Effector memory CD8-positive, alpha-beta T cell (primary cell): ENCODE measurements at regions not wholly inside any gene's neighbourhood (a gene's known extent, or its start where the extent isn't known, plus 50 kb on each side); places are given as distances from the start of the nearest gene placed in this dataset.
"Not testable (repeated sequence)": the region's sequence is repeated elsewhere in the genome, so short reads cannot be mapped to it uniquely, and the experiment has no call there.

Experiments used
- ATAC-seq: fragments of 150-1000 bp; cut with Tn5 transposase; replicated peaks from 2 replicates; pipeline ENCODE4 v1.10.0; 2021; ENCODE audit warnings: mild to moderate bottlenecking, moderate library complexity
- DNase-seq, 3 experiments: peaks; one replicate each; pipeline ENCODE4 v3.0.0; 2021
- H3K27ac Mint-ChIP-seq, 2 donors: one replicate each; pipeline ENCODE4 v1.8.0; 2022; ENCODE audit warnings: mild to moderate bottlenecking in 2 of 2, mixed read lengths in 2 of 2, moderate library complexity in 2 of 2
- H3K27me3 Mint-ChIP-seq, 2 donors: one replicate each; pipeline ENCODE4 v1.8.0; 2022; ENCODE audit warnings: mixed read lengths in 2 of 2
- H3K36me3 Mint-ChIP-seq: one replicate; pipeline ENCODE4 v1.8.0; 2022; ENCODE audit warnings: mild to moderate bottlenecking, moderate library complexity, mixed read lengths; ENCODE audit not compliant: insufficient read depth
- H3K4me1 Mint-ChIP-seq, 2 donors: one replicate each; pipeline ENCODE4 v1.8.0; 2022; ENCODE audit warnings: low read depth in 2 of 2, mixed read lengths in 2 of 2
- H3K4me3 Mint-ChIP-seq, 2 donors: one replicate each; pipeline ENCODE4 v1.8.0; 2022; ENCODE audit warnings: mild to moderate bottlenecking in 2 of 2, mixed read lengths in 2 of 2, moderate library complexity in 2 of 2
- H3K9me3 Mint-ChIP-seq, 2 donors: one replicate each; pipeline ENCODE4 v1.8.0; 2022; ENCODE audit warnings: mixed read lengths in 2 of 2

- no peak for DNase-seq
- Mint-ChIP-seq H3K27me3 (peaks cover 10 to 35% of the 10 kb centered on the region in 2 donors), H3K4me1 (no peaks in the 10 kb centered on the region), H3K27ac (no peak overlapping the region), H3K36me3 (no peaks in the 10 kb centered on the region), H3K4me3 (no peak overlapping the region), H3K9me3 (peaks cover 0 to 4% of the 10 kb centered on the region in 2 donors)
- no peak for ATAC-seq
These were observed 266.7 kb upstream of the SULF2 start for GRCh38 chr20:48051794-48052474.

- DNase-seq (no peak), ATAC-seq (no peak)
- Mint-ChIP-seq H3K4me3 (no peak overlapping the region), H3K27me3 (peaks cover 12 to 44% of the 10 kb centered on the region in 2 donors), H3K9me3 (peaks cover 0 to 4% of the 10 kb centered on the region in 2 donors), H3K27ac (no peak overlapping the region), H3K4me1 (no peaks in the 10 kb centered on the region), H3K36me3 (no peaks in the 10 kb centered on the region)
These were observed 264.4 kb upstream of the SULF2 start for GRCh38 chr20:48049641-48050040.

- Mint-ChIP-seq H3K4me3 (no peak overlapping the region), H3K9me3 (peaks cover 0 to 4% of the 10 kb centered on the region in 2 donors), H3K27ac (no peak overlapping the region), H3K36me3 (no peaks in the 10 kb centered on the region), H3K27me3 (peaks cover 7 to 44% of the 10 kb centered on the region in 2 donors), H3K4me1 (no peaks in the 10 kb centered on the region)
- no peak for DNase-seq
- ATAC-seq, result no peak
These were observed 263.9 kb upstream of the SULF2 start for GRCh38 chr20:48049171-48049570.

GRCh38 chr20:48047447-48047846 lies 262.2 kb upstream of the SULF2 start:
- Mint-ChIP-seq H3K4me1 (no peaks in the 10 kb centered on the region), H3K36me3 (no peaks in the 10 kb centered on the region), H3K27ac (no peak overlapping the region), H3K27me3 (peaks cover 10 to 44% of the 10 kb centered on the region in 2 donors), H3K9me3 (peaks cover 0 to 4% of the 10 kb centered on the region in 2 donors), H3K4me3 (no peak overlapping the region)
- ATAC-seq (no peak), DNase-seq (no peak)

- Mint-ChIP-seq H3K27ac (no peak overlapping the region), H3K36me3 (no peaks in the 10 kb centered on the region), H3K4me1 (no peaks in the 10 kb centered on the region), H3K27me3 (peaks cover 10 to 42% of the 10 kb centered on the region in 2 donors), H3K9me3 (peaks cover 0 to 8% of the 10 kb centered on the region in 2 donors), H3K4me3 (no peak overlapping the region)
- DNase-seq (no peak), ATAC-seq (no peak)
These were observed 257.3 kb upstream of the SULF2 start for GRCh38 chr20:48042628-48043027.

- peaks cover 0 to 8% of the 10 kb centered on the region in 2 donors for H3K9me3 Mint-ChIP-seq
- DNase-seq, result no peak
- ATAC-seq, result no peak
- H3K36me3 Mint-ChIP-seq, result no peaks in the 10 kb centered on the region
- H3K4me1 Mint-ChIP-seq, result no peaks in the 10 kb centered on the region
- peaks cover 10 to 48% of the 10 kb centered on the region in 2 donors for H3K27me3 Mint-ChIP-seq
- no peak overlapping the region for H3K4me3 Mint-ChIP-seq
- H3K27ac Mint-ChIP-seq, result no peak overlapping the region
These were observed 255.9 kb upstream of the SULF2 start for GRCh38 chr20:48041078-48041780.

- H3K27ac Mint-ChIP-seq, result no peak overlapping the region
- peaks cover 5 to 40% of the 10 kb centered on the region in 2 donors for H3K27me3 Mint-ChIP-seq
- H3K4me1 Mint-ChIP-seq, result no peaks in the 10 kb centered on the region
- H3K36me3 Mint-ChIP-seq, result no peaks in the 10 kb centered on the region
- H3K4me3 Mint-ChIP-seq, result no peak overlapping the region
- peaks cover 0 to 8% of the 10 kb centered on the region in 2 donors for H3K9me3 Mint-ChIP-seq
- DNase-seq, result no peak
- no peak for ATAC-seq
These were observed 255.2 kb upstream of the SULF2 start for GRCh38 chr20:48040491-48040890.

GRCh38 chr20:48040051-48040450 lies 254.8 kb upstream of the SULF2 start:
- no peaks in the 10 kb centered on the region for H3K36me3 Mint-ChIP-seq
- no peaks in the 10 kb centered on the region for H3K4me1 Mint-ChIP-seq
- H3K4me3 Mint-ChIP-seq, result no peak overlapping the region
- H3K9me3 Mint-ChIP-seq, result peaks cover 0 to 8% of the 10 kb centered on the region in 2 donors
- no peak for ATAC-seq
- peaks cover 9 to 41% of the 10 kb centered on the region in 2 donors for H3K27me3 Mint-ChIP-seq
- no peak overlapping the region for H3K27ac Mint-ChIP-seq
- DNase-seq, result no peak

GRCh38 chr20:48039514-48039913 lies 254.2 kb upstream of the SULF2 start:
- Mint-ChIP-seq H3K4me1 (no peaks in the 10 kb centered on the region), H3K4me3 (no peak overlapping the region), H3K9me3 (peaks cover 0 to 8% of the 10 kb centered on the region in 2 donors), H3K27ac (no peak overlapping the region), H3K27me3 (peaks cover 15 to 47% of the 10 kb centered on the region in 2 donors), H3K36me3 (no peaks in the 10 kb centered on the region)
- DNase-seq (no peak), ATAC-seq (no peak)

GRCh38 chr20:48038713-48039112 lies 253.4 kb upstream of the SULF2 start:
- Mint-ChIP-seq H3K27me3 (peaks cover 15 to 48% of the 10 kb centered on the region in 2 donors), H3K4me1 (no peaks in the 10 kb centered on the region), H3K4me3 (no peak overlapping the region), H3K9me3 (peaks cover 0 to 8% of the 10 kb centered on the region in 2 donors), H3K36me3 (no peaks in the 10 kb centered on the region), H3K27ac (no peak overlapping the region)
- no peak for DNase-seq
- ATAC-seq, result no peak

- H3K4me1 Mint-ChIP-seq, H3K27ac Mint-ChIP-seq, H3K4me3 Mint-ChIP-seq, H3K9me3 Mint-ChIP-seq, ATAC-seq, H3K36me3 Mint-ChIP-seq, DNase-seq: not testable (repeated sequence)
- peaks cover 11 to 55% of the 10 kb centered on the region in 2 donors for H3K27me3 Mint-ChIP-seq
These were observed 252.5 kb upstream of the SULF2 start for GRCh38 chr20:48037798-48038197.

GRCh38 chr20:48035961-48036731 lies 250.9 kb upstream of the SULF2 start:
- Mint-ChIP-seq H3K27me3 (peaks cover 11 to 64% of the 10 kb centered on the region in 2 donors), H3K4me1 (no peaks in the 10 kb centered on the region), H3K9me3 (peaks cover 0 to 8% of the 10 kb centered on the region in 2 donors), H3K27ac (no peak overlapping the region), H3K4me3 (no peak overlapping the region), H3K36me3 (no peaks in the 10 kb centered on the region)
- no peak for DNase-seq
- no peak for ATAC-seq

- no peaks in the 10 kb centered on the region for H3K36me3 Mint-ChIP-seq
- no peak for ATAC-seq
These were observed 249.5 kb upstream of the SULF2 start for GRCh38 chr20:48034751-48035150.

More at GRCh38 chr20:48034751-48035150, 249.5 kb upstream of the SULF2 start:
- no peak overlapping the region for H3K27ac Mint-ChIP-seq
- no peaks in the 10 kb centered on the region for H3K4me1 Mint-ChIP-seq
- H3K27me3 Mint-ChIP-seq, result peaks cover 19 to 66% of the 10 kb centered on the region in 2 donors
- no peak for DNase-seq
- H3K4me3 Mint-ChIP-seq, result no peak overlapping the region
- H3K9me3 Mint-ChIP-seq, result no peaks in the 10 kb centered on the region
